ENCODE measurements at regions not wholly inside any gene's neighbourhood (a gene's known extent, or its start where the extent isn't known, plus 50 kb on each side); places are given as distances from the start of the nearest gene placed in this dataset.

DNA sequence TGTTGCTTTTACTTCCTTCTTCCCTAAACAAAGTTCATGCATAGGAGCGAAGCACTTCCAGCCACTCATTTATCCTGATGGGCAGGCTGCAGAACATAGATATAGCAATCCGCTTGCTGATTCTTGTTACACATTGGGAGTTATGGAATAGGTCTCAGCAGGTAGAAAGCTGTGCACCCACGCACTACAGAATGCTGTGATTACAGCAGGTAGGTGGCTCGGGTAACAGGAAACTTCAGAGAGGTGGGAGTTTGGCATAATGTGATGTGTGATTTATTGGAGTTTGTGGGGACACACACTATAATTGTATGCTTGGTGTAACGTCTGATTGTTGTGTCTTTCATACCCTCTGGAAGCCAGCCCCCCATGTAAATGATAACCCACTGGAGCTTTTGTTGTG is 99.2 kb upstream of the MEIS2 start:
- no peak for TF ChIP-seq EZH2 (IDR thresholded peaks at IDR 0.05; ENCODE audit: borderline replicate concordance, low read depth, low read length, severe bottlenecking)
- TF ChIP-seq, protein P1, sequence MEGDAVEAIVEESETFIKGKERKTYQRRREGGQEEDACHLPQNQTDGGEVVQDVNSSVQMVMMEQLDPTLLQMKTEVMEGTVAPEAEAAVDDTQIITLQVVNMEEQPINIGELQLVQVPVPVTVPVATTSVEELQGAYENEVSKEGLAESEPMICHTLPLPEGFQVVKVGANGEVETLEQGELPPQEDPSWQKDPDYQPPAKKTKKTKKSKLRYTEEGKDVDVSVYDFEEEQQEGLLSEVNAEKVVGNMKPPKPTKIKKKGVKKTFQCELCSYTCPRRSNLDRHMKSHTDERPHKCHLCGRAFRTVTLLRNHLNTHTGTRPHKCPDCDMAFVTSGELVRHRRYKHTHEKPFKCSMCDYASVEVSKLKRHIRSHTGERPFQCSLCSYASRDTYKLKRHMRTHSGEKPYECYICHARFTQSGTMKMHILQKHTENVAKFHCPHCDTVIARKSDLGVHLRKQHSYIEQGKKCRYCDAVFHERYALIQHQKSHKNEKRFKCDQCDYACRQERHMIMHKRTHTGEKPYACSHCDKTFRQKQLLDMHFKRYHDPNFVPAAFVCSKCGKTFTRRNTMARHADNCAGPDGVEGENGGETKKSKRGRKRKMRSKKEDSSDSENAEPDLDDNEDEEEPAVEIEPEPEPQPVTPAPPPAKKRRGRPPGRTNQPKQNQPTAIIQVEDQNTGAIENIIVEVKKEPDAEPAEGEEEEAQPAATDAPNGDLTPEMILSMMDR (IDR thresholded peaks at IDR 0.05; ENCODE audit: borderline replicate concordance, extremely low read depth, low read length, poor library complexity, severe bottlenecking) = no peak
